ES-I3 (cell line): ENCODE measurements at regions not wholly inside any gene's neighbourhood (a gene's known extent, or its start where the extent isn't known, plus 50 kb on each side); places are given as distances from the start of the nearest gene placed in this dataset.

Experiments
- H3K36me3 ChIP-seq: 2 replicates; pipeline ENCODE4 v1.6.1; 2013; ENCODE audit warnings: mild to moderate bottlenecking, low read length, control low read depth, moderate library complexity; ENCODE audit not compliant: insufficient read depth
- H3K4me1 ChIP-seq: 2 replicates; pipeline ENCODE4 v1.6.1; 2013; ENCODE audit warnings: mild to moderate bottlenecking, control low read depth, low read length; ENCODE audit not compliant: insufficient read depth
- H3K9ac ChIP-seq: 2 replicates; pipeline ENCODE4 v1.6.1; 2013; ENCODE audit warnings: low read depth, mild to moderate bottlenecking, low read length, moderate library complexity
- H3K9me3 ChIP-seq: 2 replicates; pipeline ENCODE4 v1.6.1; 2013; ENCODE audit warnings: mild to moderate bottlenecking, low read length, moderate library complexity; ENCODE audit not compliant: control insufficient read depth, insufficient read depth

DNA sequence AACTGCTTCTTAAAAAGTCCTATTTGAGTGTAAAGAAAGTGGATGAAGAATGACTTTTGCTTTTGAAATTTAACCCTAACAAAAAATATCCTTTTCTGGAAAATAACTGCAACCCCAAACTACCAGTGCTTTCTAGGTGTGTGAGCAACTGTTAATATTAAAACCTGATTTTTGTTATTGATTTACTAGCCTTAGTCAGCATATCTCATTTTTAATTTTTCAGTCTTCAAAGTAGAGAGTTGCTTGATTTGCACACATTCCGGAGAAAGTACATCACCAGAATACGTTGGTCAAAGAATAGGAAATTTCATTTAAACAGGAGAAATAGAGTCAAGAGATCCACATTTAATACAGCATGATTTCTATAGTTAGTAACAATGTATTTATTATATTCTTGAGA lies 141.8 kb upstream of the ADAMTS5 start:
- no peak overlapping the region for H3K9ac ChIP-seq
- no peaks in the 10 kb centered on the region for H3K36me3 ChIP-seq
- H3K4me1 ChIP-seq = peaks cover 12% of the 10 kb centered on the region; the same call in 1 of the 2 replicates
- no peaks in the 10 kb centered on the region for H3K9me3 ChIP-seq

DNA sequence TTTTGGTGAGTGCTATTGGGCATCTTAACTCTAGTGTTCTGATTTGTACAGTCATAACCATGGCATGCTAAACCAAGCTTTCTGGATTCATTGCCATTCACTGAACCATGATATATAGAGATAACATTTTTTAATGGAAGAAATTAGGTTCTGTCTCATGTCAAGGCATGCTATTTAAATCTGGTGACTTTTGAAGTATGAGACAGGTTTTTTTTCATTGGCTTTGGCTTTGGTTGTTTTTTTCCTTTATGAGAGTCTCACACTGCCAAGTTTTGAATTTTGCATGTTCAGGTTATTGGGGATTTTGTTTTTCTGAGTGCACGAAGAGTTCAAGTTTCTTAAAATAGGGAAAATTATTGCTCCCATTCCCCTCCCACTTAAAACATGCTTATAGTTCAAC lies 141.3 kb upstream of the ADAMTS5 start:
- no peaks in the 10 kb centered on the region for H3K9me3 ChIP-seq
- H3K4me1 ChIP-seq = peaks cover 12% of the 10 kb centered on the region; the same call in 1 of the 2 replicates
- no peaks in the 10 kb centered on the region for H3K36me3 ChIP-seq
- H3K9ac ChIP-seq = no peak overlapping the region

- no peaks in the 10 kb centered on the region for H3K9me3 ChIP-seq
- no peaks in the 10 kb centered on the region for H3K36me3 ChIP-seq
- H3K4me1 ChIP-seq = no peaks in the 10 kb centered on the region
- no peak overlapping the region for H3K9ac ChIP-seq
These were observed 138.1 kb upstream of the ADAMTS5 start for GRCh38 chr21:27104846-27105431.

GRCh38 chr21:27103768-27104167 lies 136.9 kb upstream of the ADAMTS5 start:
- no peaks in the 10 kb centered on the region for H3K9me3 ChIP-seq
- H3K9ac ChIP-seq = no peak overlapping the region
- H3K36me3 ChIP-seq = no peaks in the 10 kb centered on the region
- H3K4me1 ChIP-seq = no peaks in the 10 kb centered on the region

GRCh38 chr21:27101523-27101922 lies 134.6 kb upstream of the ADAMTS5 start:
- no peaks in the 10 kb centered on the region for H3K4me1 ChIP-seq
- no peaks in the 10 kb centered on the region for H3K36me3 ChIP-seq
- H3K9me3 ChIP-seq = no peaks in the 10 kb centered on the region

DNA sequence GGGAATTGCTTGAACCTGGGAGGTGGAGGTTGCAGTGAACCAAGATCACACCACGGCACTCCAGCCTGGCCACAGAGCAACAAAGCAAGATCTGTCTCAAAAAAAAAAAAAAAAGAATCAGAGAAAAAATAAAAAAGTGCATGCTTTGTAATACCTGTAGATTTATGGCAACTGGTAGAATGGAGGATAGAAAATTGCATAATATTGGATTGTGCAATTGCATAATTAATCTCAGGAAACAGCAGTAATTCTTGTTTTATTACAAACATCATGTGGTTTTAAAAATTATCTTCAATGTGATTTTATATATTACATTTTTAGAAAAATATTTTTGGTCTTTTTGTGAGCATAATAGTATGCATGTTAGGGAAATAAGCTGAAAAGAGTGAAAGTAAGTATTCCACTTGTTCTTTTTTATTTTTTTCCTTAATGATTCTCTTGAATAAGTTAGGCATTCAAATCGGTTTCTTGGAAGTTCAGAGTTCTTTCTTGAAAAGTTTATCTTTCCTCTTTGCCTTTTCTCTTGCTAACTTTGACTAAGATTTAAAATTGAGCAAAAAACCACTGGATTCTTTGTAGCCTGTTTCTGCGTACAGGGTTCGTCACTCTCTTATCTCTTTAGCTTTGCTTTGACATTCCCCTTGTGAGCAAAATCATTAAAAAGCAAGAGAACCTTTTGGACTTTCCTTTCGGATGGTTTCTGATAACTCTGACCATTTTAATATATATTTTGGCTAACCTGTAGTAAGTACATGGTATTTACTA lies 127.5 kb upstream of the ADAMTS5 start:
- Histone ChIP-seq H3K36me3 (no peaks in the 10 kb centered on the region), H3K4me1 (no peaks in the 10 kb centered on the region), H3K9ac (no peak overlapping the region), H3K9me3 (no peaks in the 10 kb centered on the region)

More at GRCh38 chr21:27101523-27101922, 134.6 kb upstream of the ADAMTS5 start:
- no peak overlapping the region for H3K9ac ChIP-seq

- Histone ChIP-seq H3K4me1 (no peaks in the 10 kb centered on the region), H3K36me3 (no peaks in the 10 kb centered on the region), H3K9me3 (no peaks in the 10 kb centered on the region), H3K9ac (no peak overlapping the region)
These were observed 119.7 kb upstream of the ADAMTS5 start for GRCh38 chr21:27086630-27087029.

- H3K9ac ChIP-seq = no peak overlapping the region
- H3K9me3 ChIP-seq = no peaks in the 10 kb centered on the region
- H3K4me1 ChIP-seq = no peaks in the 10 kb centered on the region
- H3K36me3 ChIP-seq = no peaks in the 10 kb centered on the region
These were observed 119.3 kb upstream of the ADAMTS5 start for GRCh38 chr21:27086186-27086585.

DNA sequence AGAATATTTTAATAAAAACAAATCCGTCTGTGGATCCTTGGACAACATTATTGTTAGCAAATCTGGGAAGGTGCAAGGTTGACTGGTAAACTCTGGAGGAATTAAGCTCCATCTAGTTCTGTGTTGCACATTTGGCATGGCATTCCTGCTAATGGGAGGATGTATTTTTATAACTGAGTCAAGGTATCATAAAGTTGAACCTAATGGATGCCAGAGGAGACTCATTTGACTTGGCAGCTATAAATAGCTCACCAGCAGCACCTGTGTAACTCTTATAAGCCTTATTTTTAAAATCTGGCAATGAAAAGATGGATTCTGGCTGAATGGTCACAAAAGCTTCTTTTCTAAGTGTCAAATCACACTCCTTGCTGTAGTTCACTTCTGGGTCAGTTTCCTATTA lies 118.5 kb upstream of the ADAMTS5 start:
- no peaks in the 10 kb centered on the region for H3K36me3 ChIP-seq
- H3K9ac ChIP-seq = no peak overlapping the region
- H3K4me1 ChIP-seq = no peaks in the 10 kb centered on the region
- H3K9me3 ChIP-seq = no peaks in the 10 kb centered on the region

- H3K9me3 ChIP-seq = no peaks in the 10 kb centered on the region
- no peaks in the 10 kb centered on the region for H3K4me1 ChIP-seq
- H3K9ac ChIP-seq = no peak overlapping the region
- H3K36me3 ChIP-seq = no peaks in the 10 kb centered on the region
These were observed 116.3 kb upstream of the ADAMTS5 start for GRCh38 chr21:27083144-27083543.

- Histone ChIP-seq H3K9ac (no peak overlapping the region), H3K9me3 (no peaks in the 10 kb centered on the region), H3K36me3 (no peaks in the 10 kb centered on the region), H3K4me1 (no peaks in the 10 kb centered on the region)
These were observed 115.6 kb upstream of the ADAMTS5 start for GRCh38 chr21:27082431-27083010.

GRCh38 chr21:27079636-27080240 lies 112.8 kb upstream of the ADAMTS5 start:
- Histone ChIP-seq H3K9ac (no peak overlapping the region), H3K4me1 (no peaks in the 10 kb centered on the region), H3K36me3 (no peaks in the 10 kb centered on the region), H3K9me3 (no peaks in the 10 kb centered on the region)

GRCh38 chr21:27078915-27079314 lies 112.0 kb upstream of the ADAMTS5 start:
- Histone ChIP-seq H3K9ac (no peak overlapping the region), H3K9me3 (no peaks in the 10 kb centered on the region)

DNA sequence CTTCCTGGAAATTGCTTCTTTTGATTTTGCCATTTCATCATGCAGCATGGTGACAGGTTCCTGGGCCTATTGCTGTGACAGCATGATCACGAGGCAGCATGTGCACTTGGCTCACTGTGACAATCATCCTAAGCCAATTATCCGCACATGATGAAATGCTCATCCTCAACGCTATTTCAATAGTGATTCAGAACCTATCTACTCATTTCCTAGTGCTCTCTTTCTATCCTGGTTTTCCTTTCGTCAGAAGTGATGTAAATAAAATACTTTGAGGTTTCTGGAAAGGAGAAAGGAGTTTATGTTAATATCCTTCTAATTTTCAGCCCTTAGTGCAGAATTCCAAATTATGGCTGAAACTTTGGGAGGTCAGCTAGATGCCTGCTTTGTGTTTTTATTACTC lies 110.6 kb upstream of the ADAMTS5 start:
- Histone ChIP-seq H3K9me3 (no peaks in the 10 kb centered on the region), H3K4me1 (no peaks in the 10 kb centered on the region), H3K9ac (no peak overlapping the region), H3K36me3 (no peaks in the 10 kb centered on the region)

More at GRCh38 chr21:27078915-27079314, 112.0 kb upstream of the ADAMTS5 start:
- Histone ChIP-seq H3K4me1 (no peaks in the 10 kb centered on the region), H3K36me3 (no peaks in the 10 kb centered on the region)

- Histone ChIP-seq H3K9me3 (no peaks in the 10 kb centered on the region), H3K9ac (no peak overlapping the region), H3K36me3 (no peaks in the 10 kb centered on the region), H3K4me1 (no peaks in the 10 kb centered on the region)
These were observed 109.1 kb upstream of the ADAMTS5 start for GRCh38 chr21:27076025-27076424.
